Thyroid gland (tissue), 4 donors: ENCODE measurements at regions not wholly inside any gene's neighbourhood (a gene's known extent, or its start where the extent isn't known, plus 50 kb on each side); places are given as distances from the start of the nearest gene placed in this dataset.

Experiments used
- DNase-seq, 2 donors: peaks; one replicate each; pipeline ENCODE4 v3.0.0-alpha.2; 2019
- H3K27ac ChIP-seq, 3 donors: fragments of 200-600 bp; sonication (generic); 1 replicate in 2 of 3; 2 replicates in 1 of 3; pipeline ENCODE4 v1.5.1; 2016 to 2019; ENCODE audit warnings: mild to moderate bottlenecking in 1 of 3, moderate library complexity in 1 of 3
- H3K27me3 ChIP-seq: fragments of 200-600 bp; sonication (generic); one replicate; pipeline ENCODE4 v1.5.1; 2019
- H3K36me3 ChIP-seq, 2 donors: fragments of 200-600 bp; sonication (generic); one replicate each; pipeline ENCODE4 v1.5.1; 2016 to 2019
- H3K4me1 ChIP-seq, 2 donors: fragments of 200-600 bp; sonication (generic); one replicate each; pipeline ENCODE4 v1.5.1; 2017 to 2019
- H3K4me3 ChIP-seq, 3 donors: fragments of 200-600 bp; sonication (generic); replicated peaks in 1 of 3; 1 replicate in 2 of 3; 2 replicates in 1 of 3; pipeline ENCODE4 v1.5.1; 2016; ENCODE audit warnings: mild to moderate bottlenecking in 1 of 3
- H3K9me3 ChIP-seq: fragments of 200-600 bp; sonication (generic); one replicate; pipeline ENCODE4 v1.5.1; 2017
- CTCF ChIP-seq, 6 experiments: fragments of 200-600 bp in 3 of 6; fragments of 450-650 bp in 3 of 6; sonication (generic) in 3 of 6; IDR thresholded peaks; one replicate each; pipeline ENCODE4 v1.5.1; 2016 to 2019; ENCODE audit warnings: antibody characterized with exemption in 6 of 6, mild to moderate bottlenecking in 2 of 6, inconsistent platforms in 1 of 6, moderate library complexity in 1 of 6
- POLR2A ChIP-seq, 2 donors: fragments of 450-650 bp; IDR thresholded peaks; one replicate each; pipeline ENCODE4 v1.6.1; 2017; ENCODE audit warnings: antibody characterized with exemption in 2 of 2, mild to moderate bottlenecking in 2 of 2, moderate library complexity in 1 of 2
- WGBS, 2 donors: methylation state at CpG; one replicate each; pipeline ENCODE4 v1.1.5; 2017; 5-methylcytosine and 5-hydroxymethylcytosine counted together
- intact Hi-C: fragments of 100-400 bp; cut with DNase I; formaldehyde crosslinking; loops from one replicate; pipeline ENCODE4 v1.15.1; 2023

GRCh38 chr11:10932976-10933375 lies 75.1 kb upstream of the ZBED5 start:
- no peak overlapping the region for H3K27ac ChIP-seq
- no peak overlapping the region for H3K4me3 ChIP-seq
- H3K36me3 ChIP-seq: no peaks in the 10 kb centered on the region
- 90 to 92% methylated on average over 5 of the region's 5 CpGs for WGBS, 2 donors
- TF ChIP-seq CTCF (IDR thresholded peaks at IDR 0.05): no peak
- no peak for TF ChIP-seq POLR2A (IDR thresholded peaks at IDR 0.05)
- no peak for DNase-seq
- intact Hi-C loops: loop anchor here (2.0 to 10.0 kb wide), 2 partner anchors 84 to 138 kb away; no protein-coding TSS in a partner anchor
- H3K4me1 ChIP-seq: peaks cover 26 to 39% of the 10 kb centered on the region in 2 donors
- H3K27me3 ChIP-seq: no peaks in the 10 kb centered on the region
- H3K9me3 ChIP-seq: no peaks in the 10 kb centered on the region

- Histone ChIP-seq H3K36me3 (no peaks in the 10 kb centered on the region), H3K4me3 (peak overlapping the region in 2 of 3 donors; percentile 50 to 80), H3K9me3 (no peaks in the 10 kb centered on the region), H3K4me1 (peaks cover 33 to 48% of the 10 kb centered on the region in 2 donors), H3K27ac (peak overlapping the region; percentile 94 to 96 (median 96)), H3K27me3 (no peaks in the 10 kb centered on the region)
- DNase-seq: no peak
- 37 to 41% methylated on average over 14 of the region's 14 CpGs for WGBS, 2 donors
- TF ChIP-seq CTCF (IDR thresholded peaks at IDR 0.05) (no peak), POLR2A (IDR thresholded peaks at IDR 0.05) (peak in 1 of 2 donors; percentile 49)
- intact Hi-C loops: loop anchor here (2.0 to 10.0 kb wide), 2 partner anchors 85 to 137 kb away; no protein-coding TSS in a partner anchor
Observed at GRCh38 chr11:10931761-10932670, 74.2 kb upstream of the ZBED5 start.

GRCh38 chr11:10930972-10931760 lies 73.3 kb upstream of the ZBED5 start:
- no peaks in the 10 kb centered on the region for H3K9me3 ChIP-seq
- peaks cover 37 to 52% of the 10 kb centered on the region in 2 donors for H3K4me1 ChIP-seq
- intact Hi-C loops: loop anchor here (10.0 kb wide), 1 partner anchor 136 kb away; no protein-coding TSS in a partner anchor
- DNase-seq: peak; percentile 70 to 75
- TF ChIP-seq POLR2A (IDR thresholded peaks at IDR 0.05) (peak in 1 of 2 donors; percentile 59), CTCF (IDR thresholded peaks at IDR 0.05) (no peak)
- no peaks in the 10 kb centered on the region for H3K27me3 ChIP-seq
- WGBS, 2 donors: 2% methylated on average over 28 to 30 of the region's 69 CpGs
- H3K27ac ChIP-seq: peak overlapping the region; percentile 94 to 96 (median 96)
- H3K4me3 ChIP-seq: peak overlapping the region; percentile 50 to 80 (median 68)
- H3K36me3 ChIP-seq: no peaks in the 10 kb centered on the region

- H3K4me1 ChIP-seq: peaks cover 37 to 52% of the 10 kb centered on the region in 2 donors
- no peaks in the 10 kb centered on the region for H3K27me3 ChIP-seq
- no peak for TF ChIP-seq POLR2A (IDR thresholded peaks at IDR 0.05)
- TF ChIP-seq CTCF (IDR thresholded peaks at IDR 0.05): no peak
- WGBS, 2 donors: 23 to 33% methylated on average over 12 to 18 of the region's 35 CpGs
- intact Hi-C loops: loop anchor here (10.0 kb wide), 1 partner anchor 136 kb away; no protein-coding TSS in a partner anchor
- H3K9me3 ChIP-seq: no peaks in the 10 kb centered on the region
- peak overlapping the region; percentile 94 to 96 (median 96) for H3K27ac ChIP-seq
- peak overlapping the region; percentile 50 to 80 (median 68) for H3K4me3 ChIP-seq
- DNase-seq: peak; percentile 30 to 34
- H3K36me3 ChIP-seq: no peaks in the 10 kb centered on the region
Observed at GRCh38 chr11:10930224-10930971, 72.5 kb upstream of the ZBED5 start.
